LNCaP clone FGC (cell line): ENCODE measurements at regions not wholly inside any gene's neighbourhood (a gene's known extent, or its start where the extent isn't known, plus 50 kb on each side); places are given as distances from the start of the nearest gene placed in this dataset.
"Not testable (repeated sequence)": the region's sequence is repeated elsewhere in the genome, so short reads cannot be mapped to it uniquely, and the experiment has no call there.

ENCODE experiments used
- DNase-seq: peaks from one replicate; pipeline ENCODE4 v3.0.0-alpha.2; 2011; ENCODE audit warnings: low read depth
- H3K4me3 ChIP-seq: 2 replicates; pipeline ENCODE4 v1.5.1; 2011; ENCODE audit warnings: mild to moderate bottlenecking, low read depth, low read length, control low read depth
- CTCF ChIP-seq: IDR thresholded peaks from 2 replicates; pipeline ENCODE4 v1.5.1; 2012; ENCODE audit warnings: mild to moderate bottlenecking; ENCODE audit not compliant: control insufficient read depth, insufficient read depth; ENCODE audit errors: extremely low read depth

GRCh38 chr6:48505621-48506020 lies 394.6 kb upstream of the PTCHD4 start:
- H3K4me3 ChIP-seq: no peak overlapping the region
- no peak for TF ChIP-seq CTCF
- DNase-seq: no peak

GRCh38 chr6:48493432-48493831 lies 382.4 kb upstream of the PTCHD4 start:
- not testable (repeated sequence) for H3K4me3 ChIP-seq, DNase-seq

- no peak for TF ChIP-seq CTCF
- DNase-seq: no peak
- no peak overlapping the region for H3K4me3 ChIP-seq
Observed at GRCh38 chr6:48490658-48491057, 379.7 kb upstream of the PTCHD4 start.

- DNase-seq: no peak
- TF ChIP-seq CTCF: no peak
- no peak overlapping the region for H3K4me3 ChIP-seq
Observed at GRCh38 chr6:48486876-48487275, 375.9 kb upstream of the PTCHD4 start.

- no peak for DNase-seq
- no peak overlapping the region for H3K4me3 ChIP-seq
- no peak for TF ChIP-seq CTCF
Observed at GRCh38 chr6:48486373-48486772, 375.4 kb upstream of the PTCHD4 start.

- no peak overlapping the region for H3K4me3 ChIP-seq
- TF ChIP-seq CTCF: peak; percentile 41; the same call in 1 of the 2 replicates
- DNase-seq: peak; percentile 11
Observed at GRCh38 chr6:48476257-48476656, 365.3 kb upstream of the PTCHD4 start.

GRCh38 chr6:48475275-48475674 lies 364.3 kb upstream of the PTCHD4 start:
- TF ChIP-seq CTCF: no peak
- no peak overlapping the region for H3K4me3 ChIP-seq
- DNase-seq: no peak
